Breast epithelium (tissue), 4 donors: ENCODE measurements at regions not wholly inside any gene's neighbourhood (a gene's known extent, or its start where the extent isn't known, plus 50 kb on each side); places are given as distances from the start of the nearest gene placed in this dataset.

ENCODE experiments used
- DNase-seq, 2 donors: peaks; one replicate each; pipeline ENCODE4 v3.0.0-alpha.2; 2019; ENCODE audit warnings: low spot score in 2 of 2
- H3K27ac ChIP-seq, 2 donors: fragments of 200-600 bp; sonication (generic) in 1 of 2; one replicate each; pipeline ENCODE4 v1.5.1; 2016 to 2019; ENCODE audit warnings: mild to moderate bottlenecking in 1 of 2
- H3K27me3 ChIP-seq, 2 donors: fragments of 200-600 bp; sonication (generic) in 1 of 2; one replicate each; pipeline versions ENCODE4 v1.5.1 to v1.6.0; 2017 to 2019; ENCODE audit warnings: control low read depth in 1 of 2, mild to moderate bottlenecking in 1 of 2
- H3K36me3 ChIP-seq: fragments of 200-600 bp; one replicate; pipeline ENCODE4 v1.5.1; 2019
- H3K4me1 ChIP-seq, 2 donors: fragments of 200-600 bp; sonication (generic); one replicate each; pipeline ENCODE4 v1.5.1; 2016 to 2019; ENCODE audit warnings: control low read depth in 1 of 2
- H3K4me3 ChIP-seq, 3 donors: fragments of 200-600 bp; sonication (generic); 1 replicate in 2 of 3; 2 replicates in 1 of 3; pipeline ENCODE4 v1.5.1; 2016 to 2019; ENCODE audit warnings: mild to moderate bottlenecking in 3 of 3, moderate library complexity in 2 of 3
- H3K9me3 ChIP-seq, 2 donors: fragments of 200-600 bp; sonication (generic) in 1 of 2; one replicate each; pipeline ENCODE4 v1.5.1; 2016 to 2019; ENCODE audit warnings: control low read depth in 1 of 2
- CTCF ChIP-seq, 3 donors: fragments of 450-650 bp; IDR thresholded peaks; one replicate each; pipeline ENCODE4 v1.5.1; 2016 to 2017; ENCODE audit warnings: antibody characterized with exemption in 3 of 3, mild to moderate bottlenecking in 3 of 3, moderate library complexity in 3 of 3
- POLR2A ChIP-seq: fragments of 450-650 bp; IDR thresholded peaks from one replicate; pipeline ENCODE4 v1.6.1; 2016; ENCODE audit warnings: antibody characterized with exemption, mild to moderate bottlenecking, moderate library complexity
- POLR2AphosphoS5 ChIP-seq, 3 donors: sonication (generic); formaldehyde crosslinking; IDR thresholded peaks; one replicate each; pipeline ENCODE4 v1.6.1; 2017; ENCODE audit warnings: antibody characterized with exemption in 3 of 3
- intact Hi-C: fragments of 100-400 bp; cut with DNase I; formaldehyde crosslinking; loops from one replicate; pipeline ENCODE4 v1.15.1; 2023; ENCODE audit warnings: low total_unique reads

GRCh38 chrX:42846741-42847140, 68.8 kb upstream of the PPP1R2C start:
- Histone ChIP-seq H3K27ac (no peak overlapping the region), H3K4me3 (no peak overlapping the region), H3K36me3 (no peaks in the 10 kb centered on the region), H3K4me1 (no peaks in the 10 kb centered on the region), H3K27me3 (peaks cover 0 to 22% of the 10 kb centered on the region in 2 donors), H3K9me3 (peaks cover 4 to 7% of the 10 kb centered on the region in 2 donors)
- TF ChIP-seq CTCF (IDR thresholded peaks at IDR 0.05) (no peak), POLR2A (no peak)
- intact Hi-C loops = loop anchor here (10.0 kb wide), 1 partner anchor 112 kb away; no protein-coding TSS in a partner anchor
- no peak for DNase-seq

GRCh38 chrX:42855259-42855658, 77.3 kb upstream of the PPP1R2C start:
- peaks cover 0 to 4% of the 10 kb centered on the region in 2 donors for H3K9me3 ChIP-seq
- no peak overlapping the region for H3K4me3 ChIP-seq
- H3K4me1 ChIP-seq = no peaks in the 10 kb centered on the region
- DNase-seq = no peak
- H3K27me3 ChIP-seq = peaks cover 0 to 8% of the 10 kb centered on the region in 2 donors
- intact Hi-C loops = no loop called here
- H3K27ac ChIP-seq = no peak overlapping the region
- no peaks in the 10 kb centered on the region for H3K36me3 ChIP-seq
- TF ChIP-seq CTCF (IDR thresholded peaks at IDR 0.05) (no peak), POLR2AphosphoS5 (IDR thresholded peaks at IDR 0.05) (no peak), POLR2A (no peak)

- DNase-seq = no peak
- Histone ChIP-seq H3K4me3 (no peak overlapping the region), H3K9me3 (peaks cover 0 to 4% of the 10 kb centered on the region in 2 donors), H3K27me3 (no peaks in the 10 kb centered on the region), H3K27ac (no peak overlapping the region), H3K4me1 (no peaks in the 10 kb centered on the region), H3K36me3 (no peaks in the 10 kb centered on the region)
- intact Hi-C loops = no loop called here
- TF ChIP-seq CTCF (IDR thresholded peaks at IDR 0.05) (no peak), POLR2AphosphoS5 (IDR thresholded peaks at IDR 0.05) (no peak), POLR2A (no peak)
Measured at GRCh38 chrX:42857766-42858165, 79.8 kb upstream of the PPP1R2C start.

GRCh38 chrX:42869011-42869410, 91.0 kb upstream of the PPP1R2C start:
- Histone ChIP-seq H3K4me1 (no peaks in the 10 kb centered on the region), H3K27me3 (peaks cover 0 to 6% of the 10 kb centered on the region in 2 donors), H3K27ac (no peak overlapping the region), H3K36me3 (no peaks in the 10 kb centered on the region), H3K4me3 (no peak overlapping the region), H3K9me3 (peaks cover 0 to 3% of the 10 kb centered on the region in 2 donors)
- intact Hi-C loops = no loop called here
- TF ChIP-seq POLR2A (no peak), POLR2AphosphoS5 (IDR thresholded peaks at IDR 0.05) (no peak), CTCF (IDR thresholded peaks at IDR 0.05) (no peak)
- no peak for DNase-seq

GRCh38 chrX:42869659-42870476, 91.9 kb upstream of the PPP1R2C start:
- H3K36me3 ChIP-seq = no peaks in the 10 kb centered on the region
- peaks cover 0 to 3% of the 10 kb centered on the region in 2 donors for H3K9me3 ChIP-seq
- H3K27ac ChIP-seq = no peak overlapping the region
- H3K4me1 ChIP-seq = no peaks in the 10 kb centered on the region
- DNase-seq = no peak
- no peak for TF ChIP-seq CTCF (IDR thresholded peaks at IDR 0.05)
- TF ChIP-seq POLR2AphosphoS5 (IDR thresholded peaks at IDR 0.05) = no peak
- no peak for TF ChIP-seq POLR2A
- intact Hi-C loops = no loop called here
- H3K27me3 ChIP-seq = peaks cover 0 to 6% of the 10 kb centered on the region in 2 donors
- H3K4me3 ChIP-seq = no peak overlapping the region
